OCI-LY7 (cell line): ENCODE measurements at regions not wholly inside any gene's neighbourhood (a gene's known extent, or its start where the extent isn't known, plus 50 kb on each side); places are given as distances from the start of the nearest gene placed in this dataset.

Source experiments
- BruUV-seq: library from RNA; stranded (reverse); fragments of 400-500 nt; replicated peaks from 2 replicates; lab custom pipeline; 2021; lab: Mats Ljungman, UMichigan
- CTCF ChIA-PET: fragments of 300-600 bp; sonication (Branson Sonifier 250); formaldehyde crosslinking; loops from one replicate; lab custom pipeline; 2022; ENCODE audit warnings: antibody characterized with exemption; ENCODE audit not compliant: unreplicated experiment; lab: Charles Lee
- POLR2A ChIA-PET: fragments of 300-600 bp; sonication (Branson Sonifier 250); formaldehyde crosslinking; loops from one replicate; lab custom pipeline; 2022; ENCODE audit warnings: antibody characterized with exemption; lab: Charles Lee
- DNase-seq: peaks from one replicate; pipeline ENCODE4 v3.0.0-alpha.2; 2015; ENCODE audit warnings: low spot score
- H2AFZ ChIP-seq: fragments of 200-600 bp; sonication (generic), shearing (Covaris generic); 2 replicates; pipeline ENCODE4 v1.6.1; 2014; ENCODE audit warnings: mild to moderate bottlenecking, antibody characterized with exemption, low read length, moderate library complexity
- H3K27ac ChIP-seq: fragments of 200-600 bp; sonication (generic); 2 replicates; pipeline ENCODE4 v1.5.1; 2014; ENCODE audit warnings: mixed run types, low read depth, mild to moderate bottlenecking, moderate library complexity, low read length, inconsistent platforms; ENCODE audit not compliant: poor library complexity, severe bottlenecking
- H3K36me3 ChIP-seq: fragments of 200-600 bp; sonication (generic); 2 replicates; pipeline ENCODE4 v1.6.1; 2014; ENCODE audit warnings: mild to moderate bottlenecking, antibody characterized with exemption, low read length, moderate library complexity, mixed read lengths; ENCODE audit not compliant: insufficient read depth
- H3K4me1 ChIP-seq: fragments of 200-600 bp; sonication (generic); 2 replicates; pipeline ENCODE4 v1.5.1; 2014; ENCODE audit warnings: mild to moderate bottlenecking, low read length; ENCODE audit not compliant: insufficient read depth, poor library complexity, severe bottlenecking
- H3K4me2 ChIP-seq: fragments of 200-600 bp; sonication (generic); 2 replicates; pipeline ENCODE4 v1.6.1; 2014; ENCODE audit warnings: mild to moderate bottlenecking, low read length
- H3K4me3 ChIP-seq: fragments of 200-600 bp; sonication (generic); 2 replicates; pipeline ENCODE4 v1.5.1; 2014; ENCODE audit warnings: mild to moderate bottlenecking, low read depth, low read length; ENCODE audit not compliant: poor library complexity, severe bottlenecking
- H3K79me2 ChIP-seq: fragments of 200-600 bp; sonication (generic); 2 replicates; pipeline ENCODE4 v1.6.1; 2016; ENCODE audit warnings: low read depth, mild to moderate bottlenecking, low read length, moderate library complexity, mixed read lengths; ENCODE audit not compliant: insufficient read depth
- H3K9me2 ChIP-seq: fragments of 200-600 bp; sonication (generic); 2 replicates; pipeline ENCODE4 v1.6.1; 2016; ENCODE audit warnings: mild to moderate bottlenecking, low read length, mixed read lengths; ENCODE audit not compliant: insufficient read depth
- H3K9me3 ChIP-seq: fragments of 200-600 bp; sonication (generic); 2 replicates; pipeline ENCODE4 v1.6.1; 2014; ENCODE audit warnings: mild to moderate bottlenecking, mixed run types, low read length, mixed read lengths
- H4K20me1 ChIP-seq: fragments of 200-600 bp; sonication (generic); 2 replicates; pipeline ENCODE4 v1.6.1; 2014; ENCODE audit warnings: mild to moderate bottlenecking, antibody characterized with exemption, low read length, moderate library complexity, mixed read lengths; ENCODE audit not compliant: insufficient read depth
- CTCF ChIP-seq: fragments of 200-600 bp; sonication (generic); conservative IDR thresholded peaks from 2 replicates; pipeline ENCODE4 v1.5.1; 2014; ENCODE audit warnings: mild to moderate bottlenecking, antibody characterized with exemption, low read length, moderate library complexity, mixed read lengths
- EZH2phosphoT487 ChIP-seq: fragments of 200-600 bp; sonication (generic); IDR thresholded peaks from 2 replicates; pipeline ENCODE4 v1.6.1; 2018; ENCODE audit warnings: low read depth, borderline replicate concordance, mild to moderate bottlenecking, mixed run types, antibody characterized with exemption, low read length, moderate library complexity, mixed read lengths
- intact Hi-C: fragments of 100-400 bp; cut with micrococcal nuclease; formaldehyde crosslinking; loops from one replicate; pipeline ENCODE4 v1.10.0; 2022; ENCODE audit not compliant: unreplicated experiment

- intact Hi-C loops, result no loop called here
- no TSS peak for BruUV-seq
- Histone ChIP-seq H4K20me1 (no peaks in the 10 kb centered on the region), H3K79me2 (no peaks in the 10 kb centered on the region), H3K4me2 (no peak overlapping the region), H3K4me1 (no peaks in the 10 kb centered on the region), H3K9me3 (no peaks in the 10 kb centered on the region), H3K4me3 (no peak overlapping the region), H3K9me2 (no peaks in the 10 kb centered on the region), H3K27ac (no peak overlapping the region), H3K36me3 (no peaks in the 10 kb centered on the region), H2AFZ (no peak overlapping the region)
- TF ChIP-seq EZH2phosphoT487 (no peak), CTCF (no peak)
- no peak for DNase-seq
- CTCF ChIA-PET, result no interaction called here
- POLR2A ChIA-PET, result no interaction called here
Observed at GRCh38 chr13:44869167-44869566, 120.1 kb downstream of the NUFIP1 start.

GRCh38 chr13:44868397-44868796 is 120.9 kb downstream of the NUFIP1 start:
- intact Hi-C loops, result no loop called here
- ChIA-PET CTCF (no interaction called here), POLR2A (no interaction called here)
- H3K9me2 ChIP-seq, result no peaks in the 10 kb centered on the region
- H3K4me3 ChIP-seq, result no peak overlapping the region
- H3K27ac ChIP-seq, result no peak overlapping the region
- no peaks in the 10 kb centered on the region for H4K20me1 ChIP-seq
- no TSS peak for BruUV-seq
- no peaks in the 10 kb centered on the region for H3K4me1 ChIP-seq
- H3K9me3 ChIP-seq, result no peaks in the 10 kb centered on the region
- no peaks in the 10 kb centered on the region for H3K79me2 ChIP-seq
- no peak for TF ChIP-seq CTCF
- no peak for TF ChIP-seq EZH2phosphoT487
- no peak for DNase-seq
- H3K36me3 ChIP-seq, result no peaks in the 10 kb centered on the region
- no peak overlapping the region for H3K4me2 ChIP-seq
- H2AFZ ChIP-seq, result 0 out of 2 replicates have a peak overlapping the region, but pooled peaks have one; percentile 25

GRCh38 chr13:44867825-44868224 is 121.4 kb downstream of the NUFIP1 start:
- Histone ChIP-seq H3K9me2 (no peaks in the 10 kb centered on the region), H3K79me2 (no peaks in the 10 kb centered on the region), H3K27ac (no peak overlapping the region), H3K4me1 (no peaks in the 10 kb centered on the region), H4K20me1 (no peaks in the 10 kb centered on the region), H3K4me2 (no peak overlapping the region), H3K9me3 (no peaks in the 10 kb centered on the region), H3K4me3 (no peak overlapping the region), H3K36me3 (no peaks in the 10 kb centered on the region), H2AFZ (no peak overlapping the region)
- POLR2A ChIA-PET, result no interaction called here
- DNase-seq, result no peak
- intact Hi-C loops, result no loop called here
- TF ChIP-seq CTCF (no peak), EZH2phosphoT487 (no peak)
- no TSS peak for BruUV-seq
- CTCF ChIA-PET, result no interaction called here
